ENCODE measurements at regions not wholly inside any gene's neighbourhood (a gene's known extent, or its start where the extent isn't known, plus 50 kb on each side); places are given as distances from the start of the nearest gene placed in this dataset.

DNA sequence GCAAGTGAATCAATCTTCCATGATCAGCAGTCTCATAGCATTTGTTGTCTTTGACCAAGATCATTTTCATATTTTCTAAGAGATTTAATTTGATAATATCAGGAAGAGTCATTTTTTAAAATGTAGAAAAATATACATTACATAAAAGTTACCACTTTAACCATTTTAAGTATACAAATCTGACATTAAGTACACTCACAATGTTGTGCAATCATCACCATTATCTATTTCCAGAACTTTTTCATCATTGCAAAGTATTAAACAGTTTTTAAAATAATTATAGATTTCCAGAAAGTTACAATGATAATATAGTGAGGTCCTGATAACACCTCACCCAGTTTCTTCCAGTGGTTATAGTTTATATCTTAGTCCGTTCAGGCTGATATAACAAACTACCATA lies 222.5 kb upstream of the RHOBTB1 start:
- Mint-ChIP-seq H3K9me3 (peaks cover 4% of the 10 kb centered on the region), H3K27me3 (no peaks in the 10 kb centered on the region), H3K27ac (no peak overlapping the region), H3K36me3 (ENCODE audit: low read depth) (no peaks in the 10 kb centered on the region), H3K4me3 (no peak overlapping the region), H3K4me1 (ENCODE audit: low read depth) (no peaks in the 10 kb centered on the region)
- TF ChIP-seq, protein P1, sequence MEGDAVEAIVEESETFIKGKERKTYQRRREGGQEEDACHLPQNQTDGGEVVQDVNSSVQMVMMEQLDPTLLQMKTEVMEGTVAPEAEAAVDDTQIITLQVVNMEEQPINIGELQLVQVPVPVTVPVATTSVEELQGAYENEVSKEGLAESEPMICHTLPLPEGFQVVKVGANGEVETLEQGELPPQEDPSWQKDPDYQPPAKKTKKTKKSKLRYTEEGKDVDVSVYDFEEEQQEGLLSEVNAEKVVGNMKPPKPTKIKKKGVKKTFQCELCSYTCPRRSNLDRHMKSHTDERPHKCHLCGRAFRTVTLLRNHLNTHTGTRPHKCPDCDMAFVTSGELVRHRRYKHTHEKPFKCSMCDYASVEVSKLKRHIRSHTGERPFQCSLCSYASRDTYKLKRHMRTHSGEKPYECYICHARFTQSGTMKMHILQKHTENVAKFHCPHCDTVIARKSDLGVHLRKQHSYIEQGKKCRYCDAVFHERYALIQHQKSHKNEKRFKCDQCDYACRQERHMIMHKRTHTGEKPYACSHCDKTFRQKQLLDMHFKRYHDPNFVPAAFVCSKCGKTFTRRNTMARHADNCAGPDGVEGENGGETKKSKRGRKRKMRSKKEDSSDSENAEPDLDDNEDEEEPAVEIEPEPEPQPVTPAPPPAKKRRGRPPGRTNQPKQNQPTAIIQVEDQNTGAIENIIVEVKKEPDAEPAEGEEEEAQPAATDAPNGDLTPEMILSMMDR (IDR thresholded peaks at IDR 0.05): no peak
- ChIA-PET CTCF (no interaction called here), POLR2A (no interaction called here)
- ATAC-seq (ENCODE audit: poor library complexity) (no peak), DNase-seq (no peak)
- Histone ChIP-seq H3K4me3 (ENCODE audit: low read length) (no peak overlapping the region), H3K4me1 (ENCODE audit: insufficient read depth, low read length) (no peaks in the 10 kb centered on the region), H3K36me3 (ENCODE audit: insufficient read depth, low read length) (no peaks in the 10 kb centered on the region), H3K9me3 (ENCODE audit: control insufficient read depth in 1 of 2, insufficient read depth in 1 of 2, low read length in 2 of 2) (no peaks in the 10 kb centered on the region), H3K27ac (ENCODE audit: low read depth in 1 of 2, low read length in 2 of 2) (no peak overlapping the region), H3K27me3 (ENCODE audit: control insufficient read depth in 1 of 2, insufficient read depth in 2 of 2, low read length in 2 of 2) (no peaks in the 10 kb centered on the region)
- intact Hi-C loops (cut with DNase I, micrococcal nuclease): no loop called here

DNA sequence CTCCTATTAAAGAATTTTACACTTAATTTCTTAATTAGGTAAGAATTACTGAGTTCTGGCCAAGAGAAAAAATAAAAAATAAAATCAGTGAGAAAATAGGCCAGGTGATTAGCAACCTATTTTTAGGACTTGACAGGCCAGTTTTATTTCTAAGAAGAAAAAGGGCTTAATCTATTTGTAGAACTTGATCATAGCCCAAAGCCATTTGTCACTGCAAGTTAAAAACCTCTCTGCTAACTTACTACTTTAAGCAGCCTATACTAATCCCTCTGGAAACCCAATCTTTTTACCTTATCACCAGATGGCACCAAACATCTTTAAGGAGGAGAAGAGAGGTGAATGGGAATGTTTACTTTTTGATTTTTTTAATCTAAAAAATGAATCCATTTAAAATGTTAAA lies 222.1 kb upstream of the RHOBTB1 start:
- Mint-ChIP-seq H3K27me3 (no peaks in the 10 kb centered on the region), H3K4me3 (no peak overlapping the region), H3K4me1 (ENCODE audit: low read depth) (no peaks in the 10 kb centered on the region), H3K36me3 (ENCODE audit: low read depth) (no peaks in the 10 kb centered on the region), H3K27ac (no peak overlapping the region), H3K9me3 (peaks cover 4% of the 10 kb centered on the region)
- H3K4me1 ChIP-seq (ENCODE audit: insufficient read depth, low read length): no peaks in the 10 kb centered on the region
- ChIA-PET POLR2A (no interaction called here), CTCF (no interaction called here)
- H3K9me3 ChIP-seq (ENCODE audit: control insufficient read depth in 1 of 2, insufficient read depth in 1 of 2, low read length in 2 of 2): no peaks in the 10 kb centered on the region
- DNase-seq: no peak
- TF ChIP-seq, protein P1 (IDR thresholded peaks at IDR 0.05): no peak
- H3K36me3 ChIP-seq (ENCODE audit: insufficient read depth, low read length): no peaks in the 10 kb centered on the region
- no peaks in the 10 kb centered on the region for H3K27me3 ChIP-seq (ENCODE audit: control insufficient read depth in 1 of 2, insufficient read depth in 2 of 2, low read length in 2 of 2)
- intact Hi-C loops (cut with DNase I, micrococcal nuclease): no loop called here
- ATAC-seq (ENCODE audit: poor library complexity): no peak
- no peak overlapping the region for H3K4me3 ChIP-seq (ENCODE audit: low read length)
- no peak overlapping the region for H3K27ac ChIP-seq (ENCODE audit: low read depth in 1 of 2, low read length in 2 of 2)

DNA sequence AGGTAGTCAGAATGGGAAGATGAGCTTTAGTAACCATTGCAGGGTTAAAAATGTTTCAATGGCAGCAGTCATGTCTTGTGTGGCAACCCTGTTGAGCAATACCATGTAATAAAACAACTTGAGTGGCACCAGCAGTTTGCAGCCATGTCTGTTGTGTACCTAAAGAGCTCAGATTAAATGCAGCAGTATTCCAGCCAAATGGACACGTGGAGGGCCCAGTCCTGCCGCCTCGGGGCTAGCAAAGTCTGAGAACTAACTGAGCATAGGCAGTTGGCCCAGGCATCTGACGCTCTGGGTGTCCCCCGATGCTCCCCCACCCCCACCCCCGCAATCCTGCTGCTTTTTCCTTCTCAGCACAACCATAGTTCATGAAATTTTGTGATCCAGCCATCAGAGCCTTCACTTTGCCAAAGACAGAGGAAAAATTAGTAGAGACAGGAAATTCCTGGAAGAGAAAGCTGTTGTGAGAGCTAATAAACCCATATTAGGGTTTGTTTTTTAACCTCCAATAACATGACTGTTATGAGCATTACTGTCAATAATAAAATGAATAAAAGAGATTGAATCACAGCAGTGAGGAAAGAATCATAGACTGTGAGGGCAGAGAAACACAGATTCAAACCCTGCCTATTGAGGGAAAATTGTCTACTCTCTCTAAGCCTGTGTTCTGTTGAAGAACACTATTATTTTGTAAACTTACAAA lies 220.6 kb upstream of the RHOBTB1 start:
- POLR2A ChIA-PET: no interaction called here
- CTCF ChIA-PET: no interaction called here
- H3K27me3 ChIP-seq (ENCODE audit: control insufficient read depth in 1 of 2, insufficient read depth in 2 of 2, low read length in 2 of 2): no peaks in the 10 kb centered on the region
- no peaks in the 10 kb centered on the region for H3K36me3 Mint-ChIP-seq (ENCODE audit: low read depth)
- H3K4me1 ChIP-seq (ENCODE audit: insufficient read depth, low read length): no peaks in the 10 kb centered on the region
- H3K27ac ChIP-seq (ENCODE audit: low read depth in 1 of 2, low read length in 2 of 2): no peak overlapping the region
- intact Hi-C loops (cut with DNase I, micrococcal nuclease): no loop called here
- H3K4me3 Mint-ChIP-seq: no peak overlapping the region
- TF ChIP-seq, protein P1 (IDR thresholded peaks at IDR 0.05): no peak
- DNase-seq (no peak), ATAC-seq (ENCODE audit: poor library complexity) (no peak)
- H3K4me1 Mint-ChIP-seq (ENCODE audit: low read depth): no peaks in the 10 kb centered on the region
- peaks cover 4% of the 10 kb centered on the region for H3K9me3 Mint-ChIP-seq
- no peaks in the 10 kb centered on the region for H3K9me3 ChIP-seq (ENCODE audit: control insufficient read depth in 1 of 2, insufficient read depth in 1 of 2, low read length in 2 of 2)
- no peaks in the 10 kb centered on the region for H3K36me3 ChIP-seq (ENCODE audit: insufficient read depth, low read length)
- no peaks in the 10 kb centered on the region for H3K27me3 Mint-ChIP-seq
- no peak overlapping the region for H3K4me3 ChIP-seq (ENCODE audit: low read length)
- no peak overlapping the region for H3K27ac Mint-ChIP-seq

Data from CD4-positive, alpha-beta T cell (primary cell).